HUDEP-2 (cell line): ENCODE measurements at regions not wholly inside any gene's neighbourhood (a gene's known extent, or its start where the extent isn't known, plus 50 kb on each side); places are given as distances from the start of the nearest gene placed in this dataset.
A peak's percentile ranks its signal among the peaks of the same experiment; 100 is the strongest.

Experiments used
- DNase-seq, 76 experiments: peaks; one replicate each; lab custom pipeline; 2025; ENCODE audit not compliant: unreplicated experiment in 76 of 76; lab: John Stamatoyannopoulos, UW

DNA sequence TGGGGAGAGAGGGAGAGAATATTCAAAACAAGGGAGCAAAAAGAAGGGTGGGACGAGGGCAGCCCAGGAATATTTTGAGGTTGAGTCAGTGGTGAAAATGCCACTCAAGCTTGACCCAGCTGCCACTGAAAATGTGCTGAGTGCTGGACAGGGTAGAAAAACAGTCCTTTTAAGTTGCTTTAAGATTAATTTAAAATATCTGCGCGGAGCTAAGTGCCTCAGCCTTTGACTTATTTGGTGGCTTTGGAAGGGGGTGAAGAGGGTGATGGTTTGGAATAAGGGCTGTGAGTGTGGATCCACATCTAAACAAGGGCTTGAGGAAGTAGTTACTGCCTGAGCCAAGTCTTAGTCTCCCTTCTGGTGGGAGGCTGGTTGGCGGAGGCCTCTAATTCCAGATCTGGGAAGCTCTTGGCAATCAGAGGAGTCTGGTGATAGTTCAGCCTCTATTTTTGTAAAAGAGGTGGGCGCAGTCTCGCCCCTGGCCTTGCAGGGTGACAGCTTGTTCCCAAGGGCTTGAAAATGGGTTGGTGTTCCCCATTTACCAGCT lies 280.8 kb upstream of the ROPN1 start:
- no peak for DNase-seq

- no peak for DNase-seq
Measured at GRCh38 chr3:124273651-124274050, 281.7 kb upstream of the ROPN1 start.

DNA sequence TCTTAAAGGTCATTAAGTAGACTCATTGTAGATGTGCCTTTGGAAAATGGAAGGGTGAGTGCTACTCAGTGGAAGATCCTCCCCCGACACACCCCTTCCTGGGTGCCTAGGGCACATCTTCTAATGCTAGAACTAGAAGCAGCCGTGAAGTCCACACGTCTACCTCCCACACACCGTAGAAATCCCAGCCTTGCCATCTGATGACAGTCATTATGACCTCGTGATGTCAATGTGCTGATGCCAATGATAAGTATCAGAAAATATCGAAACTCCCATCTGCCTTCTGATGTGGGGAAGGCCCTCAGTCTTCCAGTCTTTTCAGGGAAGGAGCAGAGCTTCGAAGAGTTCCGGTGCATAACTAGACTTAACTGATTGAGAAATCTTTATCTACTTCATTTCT lies 282.1 kb upstream of the ROPN1 start:
- DNase-seq = no peak

- DNase-seq = no peak
Measured at GRCh38 chr3:124275412-124275811, 283.5 kb upstream of the ROPN1 start.

DNA sequence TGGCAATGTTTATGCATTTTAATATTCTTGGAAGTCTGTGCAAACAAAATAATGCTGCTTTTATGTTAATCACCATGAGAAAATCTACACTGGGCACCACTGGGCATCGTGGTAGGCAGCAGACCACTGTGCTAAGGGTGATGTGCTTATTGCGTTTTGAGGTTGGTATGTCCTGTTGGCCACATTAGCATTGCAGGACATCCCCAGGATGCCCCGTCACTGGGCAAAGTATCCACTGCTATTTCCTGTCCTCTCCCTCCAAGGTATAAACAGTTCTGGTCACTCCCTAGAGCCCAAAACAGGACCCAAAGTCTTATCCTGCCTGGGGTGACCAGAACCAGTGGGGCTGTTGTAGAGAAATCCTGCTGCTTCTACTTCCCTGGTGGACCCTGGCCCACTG lies 284.2 kb upstream of the ROPN1 start:
- DNase-seq = no peak

DNA sequence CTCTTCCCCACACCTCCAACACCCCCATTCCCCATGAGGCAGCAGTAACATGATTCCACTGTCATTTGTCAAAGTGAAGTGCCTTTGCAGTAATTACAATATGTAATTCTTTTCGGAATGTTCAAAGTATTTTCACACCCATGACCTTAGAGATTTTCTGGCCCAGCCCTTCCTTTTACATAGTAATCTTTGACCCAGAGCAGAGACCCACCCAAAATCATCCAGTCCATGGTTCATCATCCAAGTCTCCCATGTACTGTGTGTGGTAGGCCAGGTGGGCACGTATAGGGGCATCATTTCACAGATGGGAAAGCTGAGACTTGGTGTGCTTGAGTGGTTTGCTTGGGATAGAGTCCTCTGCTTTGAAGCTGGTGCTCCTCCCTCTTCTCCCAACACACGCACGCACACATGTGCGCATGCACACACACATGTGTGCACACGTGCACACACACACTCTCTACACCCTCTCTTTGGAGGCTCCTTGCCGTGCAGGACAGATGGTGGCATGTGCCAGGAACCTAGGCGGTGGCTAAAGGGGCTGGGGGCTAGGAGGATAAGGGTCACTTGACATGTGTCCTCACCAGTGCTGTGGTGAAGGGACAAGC lies 284.7 kb upstream of the ROPN1 start:
- no peak for DNase-seq

- DNase-seq = no peak
Measured at GRCh38 chr3:124277144-124277890, 285.4 kb upstream of the ROPN1 start.

DNA sequence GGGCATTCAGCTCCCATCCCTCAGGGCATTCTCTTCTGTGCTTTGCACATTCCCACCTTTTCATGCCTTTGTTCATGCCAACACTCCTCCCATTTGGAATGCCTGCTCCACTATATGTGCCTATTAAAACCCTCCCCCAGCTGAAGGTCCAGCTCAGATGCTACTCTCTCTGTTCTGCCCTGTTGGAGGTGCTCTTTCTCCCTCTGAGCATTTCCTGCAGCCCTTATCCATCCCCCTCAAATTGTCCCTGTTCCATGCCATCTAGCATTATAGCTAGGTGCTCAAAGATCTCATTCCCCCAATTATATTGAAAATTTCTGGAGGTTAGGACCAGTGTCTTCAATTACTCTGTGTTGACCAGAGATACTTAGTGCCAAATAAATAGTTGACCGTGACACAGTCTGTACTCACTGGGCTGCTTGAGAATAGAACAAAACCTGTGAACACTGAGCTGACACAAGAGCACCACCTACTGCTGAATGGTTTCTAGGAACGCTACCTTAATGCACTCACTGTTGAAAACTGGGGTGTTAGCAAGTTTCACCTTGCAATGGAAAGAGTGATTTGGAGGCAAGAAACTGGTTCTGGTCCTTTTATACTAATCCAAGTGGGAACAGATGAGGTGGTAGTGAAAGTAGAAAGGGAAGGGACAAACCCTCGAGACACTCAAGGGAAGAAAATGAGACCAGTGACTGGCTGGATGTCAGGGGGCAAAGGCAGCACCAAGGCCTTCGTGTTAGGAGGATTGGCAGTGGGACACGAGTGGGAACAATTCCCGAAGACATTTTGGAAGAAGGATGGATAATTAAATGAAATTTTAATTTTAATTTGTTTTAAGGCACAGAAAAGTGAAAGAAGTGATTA lies 289.8 kb upstream of the ROPN1 start:
- peak in 4 of 76 experiments; percentile 1 to 27 (median 6) for DNase-seq

DNA sequence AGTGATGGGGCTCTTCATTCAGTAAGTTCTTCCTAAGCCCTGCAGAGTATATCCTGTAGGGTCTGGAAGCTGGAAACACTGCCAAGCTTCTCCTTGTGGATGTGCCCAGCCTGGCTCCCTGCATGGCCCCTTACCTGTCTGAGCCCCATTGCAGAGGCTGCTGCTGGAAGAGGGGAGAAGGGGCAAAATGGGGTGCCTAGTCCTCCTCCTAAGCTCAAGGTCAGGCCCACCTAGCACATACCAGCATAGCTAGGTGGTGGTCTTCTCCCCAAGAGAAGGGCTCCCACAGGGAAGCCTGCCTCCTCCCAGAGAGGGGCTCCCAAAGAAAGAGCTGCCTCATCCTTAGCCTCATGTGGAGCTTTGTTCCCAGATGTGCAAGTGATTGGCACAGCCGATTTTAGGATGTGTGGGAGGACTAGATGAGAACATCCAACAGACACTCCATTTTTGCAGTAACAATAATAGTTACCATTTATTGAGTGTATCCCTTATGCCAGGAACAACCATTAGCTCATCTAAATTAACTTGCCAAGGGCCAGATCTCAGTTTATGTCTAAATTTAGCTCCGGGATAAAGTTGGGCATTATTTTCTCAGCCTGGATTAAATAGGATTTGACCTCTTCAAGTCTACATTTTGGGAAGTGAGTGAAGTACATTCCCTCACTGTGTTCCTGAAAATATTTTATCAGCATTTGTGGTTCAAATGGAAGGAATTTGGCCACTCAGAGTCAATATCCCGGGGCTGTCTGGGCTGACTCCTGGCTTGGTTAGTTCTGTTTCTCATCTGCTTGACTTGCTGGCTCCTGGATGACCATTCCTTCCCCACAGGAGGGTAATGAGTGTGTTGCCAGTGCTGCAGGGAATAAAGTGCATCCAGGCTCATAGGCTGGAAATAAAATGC lies 291.1 kb upstream of the ROPN1 start:
- DNase-seq = no peak

GRCh38 chr3:124283652-124284023 lies 291.7 kb upstream of the ROPN1 start:
- no peak for DNase-seq

GRCh38 chr3:124288996-124289395 lies 297.1 kb upstream of the ROPN1 start:
- no peak for DNase-seq

- no peak for DNase-seq
Measured at GRCh38 chr3:124291008-124291407, 299.1 kb upstream of the ROPN1 start.

- no peak for DNase-seq
Measured at GRCh38 chr3:124292329-124292728, 300.4 kb upstream of the ROPN1 start.

GRCh38 chr3:124293584-124293983 lies 301.7 kb upstream of the ROPN1 start:
- no peak for DNase-seq

DNA sequence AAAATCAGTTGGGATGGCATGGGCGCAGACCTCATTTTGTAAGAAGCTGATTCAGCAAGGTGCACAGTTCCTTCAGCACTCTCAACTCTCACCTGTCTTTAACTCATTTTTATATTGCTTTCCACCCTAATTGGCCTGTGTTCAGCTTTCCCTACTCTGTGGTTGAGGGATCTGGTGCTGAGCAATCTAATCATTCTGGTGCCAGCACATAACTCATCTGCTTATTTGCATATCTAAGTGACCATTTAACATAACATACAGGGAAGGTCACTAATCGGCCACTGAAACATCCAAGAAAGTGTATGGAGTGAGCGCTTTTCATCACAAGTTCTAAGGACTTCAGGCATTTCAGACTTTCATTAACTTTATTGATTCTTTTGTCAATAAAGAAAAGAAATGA lies 303.4 kb upstream of the ROPN1 start:
- no peak for DNase-seq

- DNase-seq = no peak
Measured at GRCh38 chr3:124296406-124296805, 304.5 kb upstream of the ROPN1 start.

DNA sequence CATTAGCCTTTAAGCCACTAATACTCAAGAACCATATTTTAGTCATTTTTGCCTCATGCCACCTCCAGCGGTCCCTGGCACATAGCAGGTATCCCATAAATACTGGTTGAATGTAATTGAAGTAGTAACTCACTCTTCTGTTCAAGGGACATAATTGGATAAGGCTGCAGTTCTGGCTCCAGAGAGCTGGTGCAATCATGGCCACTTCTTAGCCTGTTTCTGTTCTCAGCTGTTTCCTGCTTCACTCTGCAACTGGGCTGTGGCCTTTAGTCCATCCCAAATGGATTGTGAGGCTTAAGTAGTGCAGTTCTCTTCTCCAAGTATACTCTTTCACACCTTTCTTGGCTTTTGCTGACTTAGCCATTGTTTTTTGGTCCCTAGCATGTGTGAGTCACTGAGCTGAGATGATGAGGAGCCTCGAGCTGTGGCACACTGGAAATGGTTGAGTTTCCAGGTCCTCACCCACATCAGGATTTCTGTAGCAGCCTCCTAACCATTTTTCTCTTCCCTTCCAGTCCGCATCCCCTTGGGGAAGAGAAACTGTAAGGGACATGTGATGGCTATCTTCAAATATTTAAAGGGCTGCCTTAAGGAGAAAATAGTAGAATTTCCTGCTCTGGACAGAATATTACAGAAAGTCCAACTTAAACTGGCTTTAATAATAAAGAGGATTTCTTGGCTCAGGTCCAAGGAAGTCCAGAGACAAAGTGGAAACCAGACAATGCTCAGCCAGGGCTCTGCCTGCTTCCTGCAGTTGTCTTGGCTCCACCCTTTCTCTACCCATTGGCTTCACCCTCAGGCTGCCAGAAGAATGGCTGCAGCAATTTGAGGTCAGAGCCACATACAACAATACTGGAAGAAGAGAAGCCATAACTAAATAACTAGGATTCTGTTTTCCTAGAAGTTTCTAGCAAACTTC lies 305.4 kb upstream of the ROPN1 start:
- no peak for DNase-seq

- no peak for DNase-seq
Measured at GRCh38 chr3:124298301-124298700, 306.4 kb upstream of the ROPN1 start.

DNA sequence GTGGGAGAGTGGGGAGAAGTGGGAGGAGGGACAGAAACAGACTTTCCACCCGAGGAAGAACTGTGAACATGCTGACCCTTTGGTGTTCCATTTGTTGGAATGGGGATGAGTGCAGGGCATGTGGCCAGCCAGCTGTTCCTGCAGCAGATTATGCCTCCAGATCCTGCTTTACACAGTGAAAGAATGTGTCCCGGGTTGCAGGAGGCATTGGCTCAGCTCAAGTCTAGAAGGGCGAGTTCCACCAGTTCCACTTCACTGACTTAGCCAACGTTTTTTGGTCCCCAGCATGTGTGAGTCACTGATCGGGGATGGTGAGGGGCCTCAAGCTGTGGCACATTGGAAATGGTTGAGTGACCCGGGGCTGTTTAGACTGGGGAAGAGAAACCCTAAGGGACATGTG lies 307.0 kb upstream of the ROPN1 start:
- DNase-seq = no peak
